ENCODE measurements at regions not wholly inside any gene's neighbourhood (a gene's known extent, or its start where the extent isn't known, plus 50 kb on each side); places are given as distances from the start of the nearest gene placed in this dataset.
A peak's percentile ranks its signal among the peaks of the same experiment; 100 is the strongest.
"Not testable (repeated sequence)": the region's sequence is repeated elsewhere in the genome, so short reads cannot be mapped to it uniquely, and the experiment has no call there.

- Mint-ChIP-seq H3K4me3 (no peak overlapping the region), H3K36me3 (ENCODE audit: insufficient read depth) (no peaks in the 10 kb centered on the region), H3K9me3 (no peaks in the 10 kb centered on the region), H3K27me3 (peaks cover 35% of the 10 kb centered on the region), H3K27ac (ENCODE audit: low read depth) (no peak overlapping the region), H3K4me1 (no peaks in the 10 kb centered on the region)
- DNase-seq (ENCODE audit: low spot score in 2 of 2) (no peak), ATAC-seq (replicated peaks; ENCODE audit: extremely low read depth, poor library complexity, severe bottlenecking) (no peak)
Measured at GRCh38 chr13:39931505-39931904, 276.0 kb downstream of the COG6 start.

GRCh38 chr13:39932514-39932913 lies 277.1 kb downstream of the COG6 start:
- not testable (repeated sequence) for H3K36me3 Mint-ChIP-seq (ENCODE audit: insufficient read depth); H3K4me3 Mint-ChIP-seq; H3K27ac Mint-ChIP-seq (ENCODE audit: low read depth); H3K9me3 Mint-ChIP-seq; H3K4me1 Mint-ChIP-seq; DNase-seq (ENCODE audit: low spot score in 2 of 2); ATAC-seq (replicated peaks; ENCODE audit: extremely low read depth, poor library complexity, severe bottlenecking)
- peaks cover 33% of the 10 kb centered on the region for H3K27me3 Mint-ChIP-seq

- no peaks in the 10 kb centered on the region for H3K4me1 Mint-ChIP-seq
- H3K9me3 Mint-ChIP-seq: no peaks in the 10 kb centered on the region
- ATAC-seq (replicated peaks; ENCODE audit: extremely low read depth, poor library complexity, severe bottlenecking): no peak
- H3K36me3 Mint-ChIP-seq (ENCODE audit: insufficient read depth): no peaks in the 10 kb centered on the region
- H3K27me3 Mint-ChIP-seq: peaks cover 7% of the 10 kb centered on the region
- no peak for DNase-seq (ENCODE audit: low spot score in 2 of 2)
- H3K27ac Mint-ChIP-seq (ENCODE audit: low read depth): no peak overlapping the region
- H3K4me3 Mint-ChIP-seq: no peak overlapping the region
Measured at GRCh38 chr13:39935155-39935554, 279.7 kb downstream of the COG6 start.

GRCh38 chr13:39938596-39938995 lies 283.1 kb downstream of the COG6 start:
- Mint-ChIP-seq H3K4me1 (peaks cover 6% of the 10 kb centered on the region), H3K9me3 (no peaks in the 10 kb centered on the region), H3K27ac (ENCODE audit: low read depth) (no peak overlapping the region), H3K4me3 (no peak overlapping the region), H3K27me3 (no peaks in the 10 kb centered on the region), H3K36me3 (ENCODE audit: insufficient read depth) (peaks cover 3% of the 10 kb centered on the region)
- ATAC-seq (replicated peaks; ENCODE audit: extremely low read depth, poor library complexity, severe bottlenecking) (no peak), DNase-seq (ENCODE audit: low spot score in 2 of 2) (no peak)

GRCh38 chr13:39941236-39941635 lies 285.8 kb downstream of the COG6 start:
- DNase-seq (ENCODE audit: low spot score in 2 of 2) (no peak), ATAC-seq (replicated peaks; ENCODE audit: extremely low read depth, poor library complexity, severe bottlenecking) (no peak)
- H3K27me3 Mint-ChIP-seq: peaks cover 10% of the 10 kb centered on the region
- no peaks in the 10 kb centered on the region for H3K9me3 Mint-ChIP-seq
- H3K4me1 Mint-ChIP-seq: peaks cover 6% of the 10 kb centered on the region
- H3K36me3 Mint-ChIP-seq (ENCODE audit: insufficient read depth): peaks cover 3% of the 10 kb centered on the region
- no peak overlapping the region for H3K27ac Mint-ChIP-seq (ENCODE audit: low read depth)
- H3K4me3 Mint-ChIP-seq: no peak overlapping the region

GRCh38 chr13:39941911-39942551 lies 286.6 kb downstream of the COG6 start:
- H3K36me3 Mint-ChIP-seq (ENCODE audit: insufficient read depth): peaks cover 3% of the 10 kb centered on the region
- peaks cover 10% of the 10 kb centered on the region for H3K27me3 Mint-ChIP-seq
- no peak overlapping the region for H3K4me3 Mint-ChIP-seq
- peaks cover 6% of the 10 kb centered on the region for H3K4me1 Mint-ChIP-seq
- no peak overlapping the region for H3K27ac Mint-ChIP-seq (ENCODE audit: low read depth)
- ATAC-seq (replicated peaks; ENCODE audit: extremely low read depth, poor library complexity, severe bottlenecking): no peak
- DNase-seq (ENCODE audit: low spot score in 2 of 2): no peak
- no peaks in the 10 kb centered on the region for H3K9me3 Mint-ChIP-seq

- H3K4me1 Mint-ChIP-seq: peaks cover 6% of the 10 kb centered on the region
- no peaks in the 10 kb centered on the region for H3K9me3 Mint-ChIP-seq
- peak; percentile 39 to 42 for DNase-seq (ENCODE audit: low spot score in 2 of 2)
- peaks cover 3% of the 10 kb centered on the region for H3K36me3 Mint-ChIP-seq (ENCODE audit: insufficient read depth)
- peak; percentile 86 for ATAC-seq (replicated peaks; ENCODE audit: extremely low read depth, poor library complexity, severe bottlenecking)
- H3K4me3 Mint-ChIP-seq: no peak overlapping the region
- H3K27ac Mint-ChIP-seq (ENCODE audit: low read depth): no peak overlapping the region
- peaks cover 10% of the 10 kb centered on the region for H3K27me3 Mint-ChIP-seq
Measured at GRCh38 chr13:39942552-39943273, 287.3 kb downstream of the COG6 start.

GRCh38 chr13:39943711-39944110 lies 288.2 kb downstream of the COG6 start:
- Mint-ChIP-seq H3K9me3 (no peaks in the 10 kb centered on the region), H3K27ac (ENCODE audit: low read depth) (no peak overlapping the region), H3K36me3 (ENCODE audit: insufficient read depth) (peaks cover 3% of the 10 kb centered on the region), H3K4me1 (peaks cover 6% of the 10 kb centered on the region), H3K4me3 (no peak overlapping the region), H3K27me3 (peaks cover 10% of the 10 kb centered on the region)
- ATAC-seq (replicated peaks; ENCODE audit: extremely low read depth, poor library complexity, severe bottlenecking) (no peak), DNase-seq (ENCODE audit: low spot score in 2 of 2) (no peak)

GRCh38 chr13:39945226-39945625 lies 289.8 kb downstream of the COG6 start:
- no peak for ATAC-seq (replicated peaks; ENCODE audit: extremely low read depth, poor library complexity, severe bottlenecking)

GRCh38 chr13:39946769-39947168 lies 291.3 kb downstream of the COG6 start:
- H3K9me3 Mint-ChIP-seq: no peaks in the 10 kb centered on the region
- no peak for ATAC-seq (replicated peaks; ENCODE audit: extremely low read depth, poor library complexity, severe bottlenecking)
- H3K36me3 Mint-ChIP-seq (ENCODE audit: insufficient read depth): no peaks in the 10 kb centered on the region
- peaks cover 10% of the 10 kb centered on the region for H3K27me3 Mint-ChIP-seq
- H3K27ac Mint-ChIP-seq (ENCODE audit: low read depth): no peak overlapping the region
- no peak overlapping the region for H3K4me3 Mint-ChIP-seq
- no peak for DNase-seq (ENCODE audit: low spot score in 2 of 2)
- peaks cover 6% of the 10 kb centered on the region for H3K4me1 Mint-ChIP-seq

More at GRCh38 chr13:39945226-39945625, 289.8 kb downstream of the COG6 start:
- Mint-ChIP-seq H3K36me3 (ENCODE audit: insufficient read depth) (peaks cover 3% of the 10 kb centered on the region), H3K4me3 (no peak overlapping the region), H3K4me1 (peaks cover 6% of the 10 kb centered on the region), H3K27me3 (peaks cover 10% of the 10 kb centered on the region), H3K27ac (ENCODE audit: low read depth) (no peak overlapping the region), H3K9me3 (no peaks in the 10 kb centered on the region)
- no peak for DNase-seq (ENCODE audit: low spot score in 2 of 2)

GRCh38 chr13:39951301-39951700 lies 295.8 kb downstream of the COG6 start:
- no peak for DNase-seq (ENCODE audit: low spot score in 2 of 2)
- peaks cover 17% of the 10 kb centered on the region for H3K4me1 Mint-ChIP-seq
- no peak for ATAC-seq (replicated peaks; ENCODE audit: extremely low read depth, poor library complexity, severe bottlenecking)
- peaks cover 2% of the 10 kb centered on the region for H3K36me3 Mint-ChIP-seq (ENCODE audit: insufficient read depth)
- no peaks in the 10 kb centered on the region for H3K27me3 Mint-ChIP-seq
- no peak overlapping the region for H3K4me3 Mint-ChIP-seq
- H3K9me3 Mint-ChIP-seq: no peaks in the 10 kb centered on the region
- H3K27ac Mint-ChIP-seq (ENCODE audit: low read depth): no peak overlapping the region

GRCh38 chr13:39952249-39953233 lies 297.1 kb downstream of the COG6 start:
- Mint-ChIP-seq H3K27me3 (no peaks in the 10 kb centered on the region), H3K4me3 (no peak overlapping the region), H3K4me1 (peaks cover 25% of the 10 kb centered on the region), H3K27ac (ENCODE audit: low read depth) (peak overlapping the region; percentile 60), H3K9me3 (no peaks in the 10 kb centered on the region), H3K36me3 (ENCODE audit: insufficient read depth) (peaks cover 2% of the 10 kb centered on the region)
- DNase-seq (ENCODE audit: low spot score in 2 of 2) (no peak), ATAC-seq (replicated peaks; ENCODE audit: extremely low read depth, poor library complexity, severe bottlenecking) (peak; percentile 32)

Data from central memory CD8-positive, alpha-beta T cell (primary cell).